IMR-90 (cell line): ENCODE measurements at regions not wholly inside any gene's neighbourhood (a gene's known extent, or its start where the extent isn't known, plus 50 kb on each side); places are given as distances from the start of the nearest gene placed in this dataset.

ENCODE experiments used
- ATAC-seq: fragments of 200-7000 bp; cut with Tn5 transposase; 2 replicates; pipeline ENCODE4 v1.9.1; 2020; ENCODE audit warnings: low read depth, mild to moderate bottlenecking, moderate library complexity
- BruUV-seq: library from RNA; stranded (reverse); fragments of 400-500 nt; replicated peaks from 2 replicates; lab custom pipeline; 2021; lab: Mats Ljungman, UMichigan
- CTCF ChIA-PET: fragments of 300-600 bp; formaldehyde crosslinking; extraction: SDS; loops from one replicate; lab custom pipeline; 2021; ENCODE audit warnings: antibody characterized with exemption; lab: Yijun Ruan, JAX
- POLR2A ChIA-PET: fragments of 300-600 bp; sonication (Branson Sonifier 250); formaldehyde crosslinking; loops from one replicate; lab custom pipeline; 2022; ENCODE audit warnings: antibody characterized with exemption; ENCODE audit not compliant: unreplicated experiment; lab: Charles Lee
- DNase-seq: peaks from one replicate; pipeline ENCODE4 v3.0.0; 2013
- H2AFZ ChIP-seq: replicated peaks from 2 replicates; pipeline ENCODE3; 2013; ENCODE audit warnings: low read length, mild to moderate bottlenecking; ENCODE audit not compliant: poor library complexity
- H2AK5ac ChIP-seq: 2 replicates; pipeline ENCODE4 v1.6.1; 2013; ENCODE audit warnings: low read depth, low read length, inconsistent platforms
- H2AK9ac ChIP-seq: replicated peaks from 2 replicates; pipeline ENCODE3; 2013; ENCODE audit warnings: mild to moderate bottlenecking, low read depth, low read length, moderate library complexity; ENCODE audit not compliant: poor library complexity
- H2BK120ac ChIP-seq: 2 replicates; pipeline ENCODE4 v1.6.1; 2013; ENCODE audit warnings: low read depth, low read length, inconsistent platforms
- H2BK15ac ChIP-seq: 3 replicates; pipeline ENCODE4 v1.6.1; 2013; ENCODE audit warnings: low read depth, low read length, inconsistent platforms
- H2BK20ac ChIP-seq: 2 replicates; pipeline ENCODE4 v1.6.1; 2013; ENCODE audit warnings: low read depth, mild to moderate bottlenecking, inconsistent platforms, low read length, moderate library complexity
- H2BK5ac ChIP-seq: 2 replicates; pipeline ENCODE4 v1.6.1; 2013; ENCODE audit warnings: mild to moderate bottlenecking, low read depth, low read length, inconsistent platforms; ENCODE audit not compliant: poor library complexity, severe bottlenecking
- H3K14ac ChIP-seq: replicated peaks from 2 replicates; pipeline ENCODE4 v1.6.1; 2013; ENCODE audit warnings: low read depth, low read length, inconsistent platforms
- H3K18ac ChIP-seq: 2 replicates; pipeline ENCODE4 v1.6.1; 2013; ENCODE audit warnings: low read depth, low read length, control low read depth
- H3K23ac ChIP-seq: 2 replicates; pipeline ENCODE4 v1.6.1; 2013; ENCODE audit warnings: low read depth, low read length, inconsistent platforms
- H3K27ac ChIP-seq: 2 replicates; pipeline ENCODE4 v1.5.1; 2013; ENCODE audit warnings: mild to moderate bottlenecking, control low read depth, low read length; ENCODE audit not compliant: insufficient read depth
- H3K27me3 ChIP-seq: 2 replicates; pipeline ENCODE4 v1.6.1; 2013; ENCODE audit warnings: low read length; ENCODE audit not compliant: control insufficient read depth, insufficient read depth
- H3K36me3 ChIP-seq: 2 replicates; pipeline ENCODE4 v1.6.1; 2013; ENCODE audit warnings: low read length, mixed read lengths; ENCODE audit not compliant: control insufficient read depth, insufficient read depth
- H3K4ac ChIP-seq: 2 replicates; pipeline ENCODE4 v1.6.1; 2013; ENCODE audit warnings: low read depth, low read length, inconsistent platforms
- H3K4me1 ChIP-seq: 2 replicates; pipeline ENCODE4 v1.6.1; 2013; ENCODE audit warnings: low read length, mixed read lengths; ENCODE audit not compliant: control insufficient read depth, insufficient read depth
- H3K4me2 ChIP-seq: 2 replicates; pipeline ENCODE4 v1.6.1; 2013; ENCODE audit warnings: low read depth, mild to moderate bottlenecking, control low read depth, low read length, moderate library complexity
- H3K4me3 ChIP-seq: 2 replicates; pipeline ENCODE4 v1.5.1; 2013; ENCODE audit warnings: low read depth, mild to moderate bottlenecking, control low read depth, low read length, moderate library complexity; ENCODE audit not compliant: insufficient read depth
- H3K56ac ChIP-seq: 2 replicates; pipeline ENCODE4 v1.6.1; 2013; ENCODE audit warnings: low read length, inconsistent platforms; ENCODE audit not compliant: insufficient read depth; ENCODE audit errors: extremely low read depth
- H3K79me1 ChIP-seq, 2 experiments: 2 replicates each; pipeline ENCODE4 v1.6.1; 2013; ENCODE audit warnings: low read length in 2 of 2, inconsistent platforms in 1 of 2, low read depth in 1 of 2
- H3K9ac ChIP-seq: 2 replicates; pipeline ENCODE4 v1.6.1; 2013; ENCODE audit warnings: low read depth, low read length, control low read depth
- H3K9me1 ChIP-seq: 2 replicates; pipeline ENCODE4 v1.6.1; 2013; ENCODE audit warnings: low read length, inconsistent platforms; ENCODE audit not compliant: insufficient read depth
- H3K9me3 ChIP-seq: 2 replicates; pipeline ENCODE4 v1.6.1; 2013; ENCODE audit warnings: low read length; ENCODE audit not compliant: control insufficient read depth, insufficient read depth
- H4K20me1 ChIP-seq: 2 replicates; pipeline ENCODE4 v1.6.1; 2013; ENCODE audit warnings: low read length, inconsistent platforms; ENCODE audit not compliant: insufficient read depth
- H4K5ac ChIP-seq: 2 replicates; pipeline ENCODE4 v1.6.1; 2013; ENCODE audit warnings: mild to moderate bottlenecking, low read depth, low read length, control low read depth
- H4K8ac ChIP-seq, 2 experiments: 2 replicates each; pipeline ENCODE4 v1.6.1; 2013; ENCODE audit warnings: low read depth in 2 of 2, low read length in 2 of 2, control low read depth in 1 of 2, inconsistent platforms in 1 of 2
- H4K91ac ChIP-seq: 2 replicates; pipeline ENCODE4 v1.6.1; 2013; ENCODE audit warnings: low read depth, low read length, inconsistent platforms; ENCODE audit not compliant: insufficient read depth
- CEBPB ChIP-seq: IDR thresholded peaks from 2 replicates; pipeline ENCODE4 v1.6.1; 2012; ENCODE audit warnings: low read depth, low read length, improper control_type of control experiment
- FOS ChIP-seq: fragments of 150-350 bp; IDR thresholded peaks from 2 replicates; pipeline ENCODE4 v1.6.1; 2016; ENCODE audit warnings: low read depth, low read length
- MAFK ChIP-seq: IDR thresholded peaks from 2 replicates; pipeline ENCODE4 v1.6.1; 2012; ENCODE audit warnings: low read depth, low read length, improper control_type of control experiment
- MAZ ChIP-seq: IDR thresholded peaks from 2 replicates; pipeline ENCODE4 v1.6.1; 2012; ENCODE audit warnings: low read depth, mild to moderate bottlenecking, low read length, improper control_type of control experiment, moderate library complexity, borderline replicate concordance
- NFE2L2 ChIP-seq: fragments of 150-350 bp; IDR thresholded peaks from 2 replicates; pipeline ENCODE4 v1.6.1; 2016; ENCODE audit warnings: low read depth, mild to moderate bottlenecking, low read length
- WGBS, 2 experiments: methylation state at CpG; one replicate each; pipeline versions ENCODE4 v1.1.5 to v1.1.7; 2013; ENCODE audit warnings: missing lambda C conversion rate in 2 of 2; ENCODE audit not compliant: insufficient read length in 1 of 2; ENCODE audit errors: extremely low coverage in 2 of 2; 5-methylcytosine and 5-hydroxymethylcytosine counted together
- dilution Hi-C: fragments of 300-500 bp; cut with HindIII; formaldehyde crosslinking; loops from one replicate; pipeline ENCODE4 v1.14.3; 2018; ENCODE audit warnings: low sequenced_read_pairs; ENCODE audit not compliant: unreplicated experiment
- in situ Hi-C: fragments of 300-500 bp; cut with MboI; formaldehyde crosslinking; loops from 3 replicates; pipeline ENCODE4 v1.14.3; 2019; ENCODE audit warnings: low sequenced_read_pairs, inconsistent platforms, mixed read lengths
- intact Hi-C: fragments of 100-400 bp; cut with micrococcal nuclease; formaldehyde crosslinking; loops from 2 replicates; pipeline ENCODE4 v1.10.0; 2022
- TF ChIP-seq, protein P1 (sequence below): fragments of 150-350 bp; IDR thresholded peaks from 2 replicates; pipeline ENCODE4 v1.6.1; 2017; ENCODE audit warnings: mild to moderate bottlenecking, antibody characterized with exemption, low read length, low read depth

DNA sequence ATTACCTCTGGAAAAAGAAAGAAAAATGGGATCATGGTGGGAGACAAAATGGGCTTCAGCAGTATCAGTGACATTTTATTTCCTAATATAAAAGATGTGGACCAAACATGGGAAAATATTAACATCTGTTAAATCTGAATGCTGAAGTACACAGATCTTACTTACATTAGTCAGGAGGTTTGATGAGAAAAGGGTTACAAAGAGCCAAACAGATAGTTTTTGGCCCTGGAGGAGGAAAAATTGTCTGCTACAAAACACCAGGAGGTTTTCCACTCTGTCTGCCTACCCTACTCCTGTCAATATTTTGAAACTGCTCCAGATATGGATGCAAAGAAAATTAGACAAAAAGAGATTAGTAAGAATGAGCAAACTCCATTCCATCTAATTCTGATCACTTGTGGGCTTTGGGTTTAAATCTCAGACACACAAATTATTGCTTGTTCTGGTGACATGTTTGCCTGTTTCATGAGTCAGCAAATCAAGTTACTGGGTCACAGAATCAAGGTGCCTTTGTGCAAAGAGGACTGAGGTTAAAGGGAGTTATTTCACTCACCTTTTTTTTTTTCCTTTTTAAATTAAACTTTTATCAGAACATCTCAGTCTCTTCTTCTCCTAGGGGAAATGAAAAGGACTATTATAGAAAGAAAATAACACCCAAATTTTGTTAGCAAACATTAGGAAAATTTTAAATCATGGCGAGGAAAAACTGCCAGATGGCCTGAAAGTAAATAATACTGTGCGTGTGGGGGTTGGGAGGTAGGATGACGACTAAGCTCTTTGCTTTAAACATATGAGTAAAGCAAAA is 87.0 kb upstream of the SPATS2L start:
- intact Hi-C loops: no loop called here
- no peak overlapping the region for H2AK5ac ChIP-seq
- H3K9me3 ChIP-seq: no peaks in the 10 kb centered on the region
- POLR2A ChIA-PET: no interaction called here
- H3K79me1 ChIP-seq: no peaks in the 10 kb centered on the region
- no peak overlapping the region for H3K56ac ChIP-seq
- no peaks in the 10 kb centered on the region for H3K27me3 ChIP-seq
- ATAC-seq (peak; percentile 48; the same call in 1 of the 2 replicates), DNase-seq (peak; percentile 33)
- H3K9me1 ChIP-seq: no peaks in the 10 kb centered on the region; the same call in 1 of the 2 replicates
- no peak overlapping the region for H3K9ac ChIP-seq
- H3K18ac ChIP-seq: peak overlapping the region; percentile 82
- H2AK9ac ChIP-seq: no peak overlapping the region
- H3K36me3 ChIP-seq: no peaks in the 10 kb centered on the region
- no peak overlapping the region for H3K4me3 ChIP-seq
- dilution Hi-C loops: no loop called here
- no peak overlapping the region for H3K27ac ChIP-seq
- H2BK120ac ChIP-seq: peak overlapping the region; percentile 20; the same call in 1 of the 2 replicates
- H2BK15ac ChIP-seq: no peak overlapping the region
- H2BK20ac ChIP-seq: peak overlapping the region; percentile 77
- no peak overlapping the region for H4K91ac ChIP-seq
- no peak for TF ChIP-seq FOS
- no peak for TF ChIP-seq MAZ
- peak; percentile 87 for TF ChIP-seq MAFK
- TF ChIP-seq CEBPB: no peak
- TF ChIP-seq NFE2L2: no peak
- TF ChIP-seq, protein P1, sequence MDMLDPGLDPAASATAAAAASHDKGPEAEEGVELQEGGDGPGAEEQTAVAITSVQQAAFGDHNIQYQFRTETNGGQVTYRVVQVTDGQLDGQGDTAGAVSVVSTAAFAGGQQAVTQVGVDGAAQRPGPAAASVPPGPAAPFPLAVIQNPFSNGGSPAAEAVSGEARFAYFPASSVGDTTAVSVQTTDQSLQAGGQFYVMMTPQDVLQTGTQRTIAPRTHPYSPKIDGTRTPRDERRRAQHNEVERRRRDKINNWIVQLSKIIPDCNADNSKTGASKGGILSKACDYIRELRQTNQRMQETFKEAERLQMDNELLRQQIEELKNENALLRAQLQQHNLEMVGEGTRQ: no peak
- peak overlapping the region in 1 of 2 experiments; percentile 41; a peak in 1 of 4 replicates for H4K8ac ChIP-seq
- H3K4ac ChIP-seq: no peak overlapping the region; the same call in 1 of the 2 replicates
- peak overlapping the region; percentile 72; the same call in 1 of the 2 replicates for H4K5ac ChIP-seq
- no peak overlapping the region for H3K14ac ChIP-seq
- WGBS, 2 experiments: no CpG with 5 or more reads among the region's 3 CpGs
- H2BK5ac ChIP-seq: no peak overlapping the region
- H3K4me2 ChIP-seq: no peak overlapping the region
- in situ Hi-C loops: no loop called here
- H4K20me1 ChIP-seq: no peaks in the 10 kb centered on the region
- H3K23ac ChIP-seq: peak overlapping the region; percentile 22; the same call in 1 of the 2 replicates
- BruUV-seq: no TSS peak
- peaks cover 5% of the 10 kb centered on the region for H3K4me1 ChIP-seq
- H2AFZ ChIP-seq: no peak overlapping the region
- CTCF ChIA-PET: no interaction called here
